ENCODE measurements at regions not wholly inside any gene's neighbourhood (a gene's known extent, or its start where the extent isn't known, plus 50 kb on each side); places are given as distances from the start of the nearest gene placed in this dataset.

GRCh38 chr17:14777291-14777690, 476.4 kb downstream of the HS3ST3B1 start:
- no peaks in the 10 kb centered on the region for H3K4me1 Mint-ChIP-seq
- no peak overlapping the region for H3K27ac Mint-ChIP-seq
- no peak overlapping the region for H3K4me3 Mint-ChIP-seq
- peaks cover 27% of the 10 kb centered on the region for H3K27me3 Mint-ChIP-seq
- DNase-seq: no peak
- ATAC-seq: no peak
- H3K9me3 Mint-ChIP-seq: peaks cover 5 to 15% of the 10 kb centered on the region in 2 donors

GRCh38 chr17:14776791-14777190, 475.9 kb downstream of the HS3ST3B1 start:
- ATAC-seq: no peak
- H3K27ac Mint-ChIP-seq: no peak overlapping the region
- peaks cover 5 to 15% of the 10 kb centered on the region in 2 donors for H3K9me3 Mint-ChIP-seq
- no peaks in the 10 kb centered on the region for H3K4me1 Mint-ChIP-seq
- H3K27me3 Mint-ChIP-seq: peaks cover 27% of the 10 kb centered on the region
- H3K4me3 Mint-ChIP-seq: no peak overlapping the region
- no peak for DNase-seq

GRCh38 chr17:14775731-14776492, 475.0 kb downstream of the HS3ST3B1 start:
- no peak for ATAC-seq
- peaks cover 5 to 15% of the 10 kb centered on the region in 2 donors for H3K9me3 Mint-ChIP-seq
- H3K4me1 Mint-ChIP-seq: no peaks in the 10 kb centered on the region
- no peak overlapping the region for H3K4me3 Mint-ChIP-seq
- H3K27ac Mint-ChIP-seq: no peak overlapping the region
- peaks cover 27% of the 10 kb centered on the region for H3K27me3 Mint-ChIP-seq
- no peak for DNase-seq

GRCh38 chr17:14774774-14775173, 473.9 kb downstream of the HS3ST3B1 start:
- DNase-seq (no peak), ATAC-seq (no peak)
- no peaks in the 10 kb centered on the region for H3K4me1 Mint-ChIP-seq
- no peak overlapping the region for H3K4me3 Mint-ChIP-seq
- H3K27me3 Mint-ChIP-seq: peaks cover 22% of the 10 kb centered on the region
- H3K27ac Mint-ChIP-seq: no peak overlapping the region
- peaks cover 5 to 22% of the 10 kb centered on the region in 2 donors for H3K9me3 Mint-ChIP-seq

GRCh38 chr17:14772776-14773175, 471.9 kb downstream of the HS3ST3B1 start:
- peaks cover 8% of the 10 kb centered on the region for H3K27me3 Mint-ChIP-seq
- no peak for DNase-seq

GRCh38 chr17:14771543-14771942, 470.7 kb downstream of the HS3ST3B1 start:
- Mint-ChIP-seq H3K4me1 (no peaks in the 10 kb centered on the region), H3K27me3 (peaks cover 8% of the 10 kb centered on the region), H3K27ac (no peak overlapping the region), H3K4me3 (no peak overlapping the region), H3K9me3 (peaks cover 5 to 30% of the 10 kb centered on the region in 2 donors)
- no peak for ATAC-seq
- no peak for DNase-seq

More at GRCh38 chr17:14772776-14773175, 471.9 kb downstream of the HS3ST3B1 start:
- no peak overlapping the region for H3K27ac Mint-ChIP-seq
- ATAC-seq: no peak
- no peak overlapping the region for H3K4me3 Mint-ChIP-seq
- no peaks in the 10 kb centered on the region for H3K4me1 Mint-ChIP-seq
- peaks cover 5 to 30% of the 10 kb centered on the region in 2 donors for H3K9me3 Mint-ChIP-seq

- peaks cover 0 to 21% of the 10 kb centered on the region in 2 donors for H3K9me3 Mint-ChIP-seq
- DNase-seq: no peak
- H3K4me3 Mint-ChIP-seq: no peak overlapping the region
- H3K27ac Mint-ChIP-seq: no peak overlapping the region
- H3K4me1 Mint-ChIP-seq: no peaks in the 10 kb centered on the region
- no peak for ATAC-seq
- no peaks in the 10 kb centered on the region for H3K27me3 Mint-ChIP-seq
Observed at GRCh38 chr17:14768923-14769322, 468.0 kb downstream of the HS3ST3B1 start.

- H3K4me1 Mint-ChIP-seq: no peaks in the 10 kb centered on the region
- DNase-seq (no peak), ATAC-seq (no peak)
- H3K4me3 Mint-ChIP-seq: no peak overlapping the region
- no peaks in the 10 kb centered on the region for H3K9me3 Mint-ChIP-seq
- no peaks in the 10 kb centered on the region for H3K27me3 Mint-ChIP-seq
- H3K27ac Mint-ChIP-seq: no peak overlapping the region
Observed at GRCh38 chr17:14762736-14763479, 462.0 kb downstream of the HS3ST3B1 start.

- Mint-ChIP-seq H3K4me1 (peaks cover 8% of the 10 kb centered on the region), H3K27ac (no peak overlapping the region), H3K27me3 (peaks cover 19% of the 10 kb centered on the region), H3K4me3 (no peak overlapping the region), H3K9me3 (no peaks in the 10 kb centered on the region)
- ATAC-seq (no peak), DNase-seq (no peak)
Observed at GRCh38 chr17:14760719-14761411, 460.0 kb downstream of the HS3ST3B1 start.

GRCh38 chr17:14760212-14760611, 459.3 kb downstream of the HS3ST3B1 start:
- Mint-ChIP-seq H3K4me3 (no peak overlapping the region), H3K9me3 (no peaks in the 10 kb centered on the region), H3K4me1 (peaks cover 8% of the 10 kb centered on the region), H3K27ac (no peak overlapping the region), H3K27me3 (peaks cover 20% of the 10 kb centered on the region)
- ATAC-seq: peak; percentile 65
- DNase-seq: no peak

- Mint-ChIP-seq H3K27me3 (peaks cover 20% of the 10 kb centered on the region), H3K9me3 (no peaks in the 10 kb centered on the region), H3K27ac (no peak overlapping the region), H3K4me1 (peaks cover 8% of the 10 kb centered on the region), H3K4me3 (no peak overlapping the region)
- DNase-seq (no peak), ATAC-seq (no peak)
Observed at GRCh38 chr17:14759325-14759724, 458.4 kb downstream of the HS3ST3B1 start.

GRCh38 chr17:14756479-14756878, 455.6 kb downstream of the HS3ST3B1 start:
- no peak overlapping the region for H3K4me3 Mint-ChIP-seq
- no peak overlapping the region for H3K27ac Mint-ChIP-seq
- peaks cover 8% of the 10 kb centered on the region for H3K4me1 Mint-ChIP-seq
- H3K9me3 Mint-ChIP-seq: no peaks in the 10 kb centered on the region
- DNase-seq: no peak
- no peak for ATAC-seq
- peaks cover 20% of the 10 kb centered on the region for H3K27me3 Mint-ChIP-seq

GRCh38 chr17:14755002-14755401, 454.1 kb downstream of the HS3ST3B1 start:
- H3K4me1 Mint-ChIP-seq: peaks cover 8% of the 10 kb centered on the region
- H3K9me3 Mint-ChIP-seq: no peaks in the 10 kb centered on the region
- DNase-seq (no peak), ATAC-seq (no peak)
- no peak overlapping the region for H3K27ac Mint-ChIP-seq
- no peak overlapping the region for H3K4me3 Mint-ChIP-seq
- peaks cover 20% of the 10 kb centered on the region for H3K27me3 Mint-ChIP-seq

GRCh38 chr17:14753383-14753782, 452.5 kb downstream of the HS3ST3B1 start:
- no peak for DNase-seq
- peaks cover 20% of the 10 kb centered on the region for H3K27me3 Mint-ChIP-seq
- no peak for ATAC-seq
- H3K4me1 Mint-ChIP-seq: peaks cover 20% of the 10 kb centered on the region
- H3K9me3 Mint-ChIP-seq: no peaks in the 10 kb centered on the region
- no peak overlapping the region for H3K4me3 Mint-ChIP-seq
- no peak overlapping the region for H3K27ac Mint-ChIP-seq

- Mint-ChIP-seq H3K9me3 (no peaks in the 10 kb centered on the region), H3K27me3 (peaks cover 13% of the 10 kb centered on the region), H3K4me1 (peaks cover 23% of the 10 kb centered on the region), H3K4me3 (no peak overlapping the region), H3K27ac (no peak overlapping the region)
- ATAC-seq (no peak), DNase-seq (no peak)
Observed at GRCh38 chr17:14752011-14752410, 451.1 kb downstream of the HS3ST3B1 start.

- DNase-seq: no peak
- no peak overlapping the region for H3K4me3 Mint-ChIP-seq
- no peaks in the 10 kb centered on the region for H3K9me3 Mint-ChIP-seq
- ATAC-seq: no peak
- peaks cover 1% of the 10 kb centered on the region for H3K27me3 Mint-ChIP-seq
- H3K4me1 Mint-ChIP-seq: peaks cover 15% of the 10 kb centered on the region
- no peak overlapping the region for H3K27ac Mint-ChIP-seq
Observed at GRCh38 chr17:14750866-14751265, 450.0 kb downstream of the HS3ST3B1 start.

All from stimulated activated naive CD8-positive, alpha-beta T cell treated with anti-CD3 and anti-CD28 coated beads, Interleukin-15, amount 100 ng/mL, for 72 hours (primary cell).